ENCODE measurements at regions not wholly inside any gene's neighbourhood (a gene's known extent, or its start where the extent isn't known, plus 50 kb on each side); places are given as distances from the start of the nearest gene placed in this dataset.

- no peaks in the 10 kb centered on the region for H3K4me1 ChIP-seq (ENCODE audit: low read depth)
- H3K4me3 ChIP-seq, result no peak overlapping the region
- ATAC-seq (no peak), DNase-seq (no peak)
- no peak for TF ChIP-seq CTCF (IDR thresholded peaks at IDR 0.05)
- no peaks in the 10 kb centered on the region for H3K9me3 ChIP-seq
- intact Hi-C loops (cut with DNase I, micrococcal nuclease), result no loop called here
- H3K36me3 ChIP-seq (ENCODE audit: low read depth), result no peaks in the 10 kb centered on the region
Measured at GRCh38 chr18:65547046-65547445, 203.8 kb upstream of the CDH7 start.

DNA sequence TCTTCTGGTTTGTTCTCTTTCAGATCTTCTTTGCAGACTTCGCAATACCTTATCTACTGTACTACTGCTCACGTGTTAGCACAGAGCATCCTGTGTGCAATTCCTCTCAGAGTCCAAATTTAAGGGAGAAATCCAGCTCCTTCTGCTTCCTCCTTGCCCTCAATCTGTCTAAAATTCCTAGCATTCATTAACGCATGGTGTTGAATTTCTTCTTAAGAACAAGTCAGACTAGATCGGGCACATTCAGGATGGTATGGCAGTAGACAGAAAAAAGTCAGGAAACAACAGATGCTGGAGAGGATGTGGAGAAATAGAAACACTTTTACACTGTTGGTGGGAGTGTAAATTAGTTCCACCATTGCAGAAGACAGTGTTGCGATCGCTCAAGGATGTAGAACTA, 206.1 kb upstream of the CDH7 start:
- intact Hi-C loops (cut with DNase I, micrococcal nuclease), result no loop called here
- no peak for DNase-seq

DNA sequence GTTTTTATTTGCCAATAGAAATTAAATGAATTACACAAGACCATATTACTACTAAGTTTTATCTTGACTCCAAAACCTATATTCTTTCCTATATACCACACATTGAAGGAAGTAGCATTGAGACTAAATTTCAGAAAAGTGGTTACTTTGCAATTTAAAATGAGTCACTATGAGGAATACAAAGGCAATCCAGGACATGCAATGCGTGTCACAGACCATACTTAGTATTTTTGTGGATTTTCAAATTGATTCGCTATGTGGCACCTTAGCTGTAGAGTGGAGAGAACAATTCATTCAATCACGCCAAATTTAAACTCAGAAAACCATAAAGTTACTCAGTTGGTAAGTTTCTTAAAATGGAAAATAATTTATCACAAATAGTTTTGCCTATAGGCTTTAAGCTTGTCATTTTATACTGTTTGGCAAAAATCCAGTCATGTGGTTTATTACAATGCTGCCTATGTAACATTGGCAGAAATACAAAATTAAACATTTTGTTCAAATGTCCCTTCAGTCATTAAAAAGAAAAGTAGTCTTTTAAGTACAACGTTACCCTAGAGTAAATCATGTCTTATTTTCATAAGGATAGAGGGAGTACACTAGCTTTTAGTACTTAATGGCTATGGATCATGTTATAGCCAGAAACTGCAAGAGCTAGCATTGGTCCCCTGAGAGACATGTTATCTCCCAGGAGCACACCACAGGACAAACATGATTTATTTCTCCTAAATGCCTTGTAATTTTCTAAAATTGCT, 222.8 kb upstream of the CDH7 start:
- ATAC-seq, result no peak
- no peak for TF ChIP-seq CTCF (IDR thresholded peaks at IDR 0.05)
- no peak for DNase-seq
- Histone ChIP-seq H3K36me3 (ENCODE audit: low read depth) (no peaks in the 10 kb centered on the region), H3K9me3 (no peaks in the 10 kb centered on the region), H3K4me3 (no peak overlapping the region), H3K4me1 (ENCODE audit: low read depth) (no peaks in the 10 kb centered on the region)
- intact Hi-C loops (cut with DNase I, micrococcal nuclease), result no loop called here

More for the DNA sequence above, 206.1 kb upstream of the CDH7 start:
- TF ChIP-seq CTCF (IDR thresholded peaks at IDR 0.05), result no peak
- no peaks in the 10 kb centered on the region for H3K4me1 ChIP-seq (ENCODE audit: low read depth)
- ATAC-seq, result no peak
- H3K36me3 ChIP-seq (ENCODE audit: low read depth), result no peaks in the 10 kb centered on the region
- H3K9me3 ChIP-seq, result no peaks in the 10 kb centered on the region
- H3K4me3 ChIP-seq, result no peak overlapping the region

DNA sequence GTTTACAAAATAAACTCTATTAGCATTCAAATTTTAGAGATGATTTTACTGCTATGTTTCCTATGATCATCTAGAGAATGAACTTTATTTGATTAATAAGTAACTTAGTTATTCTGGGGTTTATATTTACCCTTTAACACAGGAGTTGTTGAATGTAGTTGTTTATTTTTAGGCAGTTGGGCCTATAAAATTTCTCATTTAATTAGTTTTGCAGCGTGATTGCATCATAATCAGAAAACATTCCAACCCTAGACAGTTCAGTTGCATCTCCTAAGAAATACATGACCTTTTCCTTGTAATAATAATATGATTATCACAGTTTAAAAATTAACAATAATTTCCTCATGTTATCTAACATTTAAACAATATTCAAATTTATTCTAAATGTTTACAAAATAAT, 224.7 kb upstream of the CDH7 start:
- Histone ChIP-seq H3K36me3 (ENCODE audit: low read depth) (no peaks in the 10 kb centered on the region), H3K4me3 (no peak overlapping the region), H3K4me1 (ENCODE audit: low read depth) (no peaks in the 10 kb centered on the region), H3K9me3 (no peaks in the 10 kb centered on the region)
- intact Hi-C loops (cut with DNase I, micrococcal nuclease), result no loop called here
- no peak for TF ChIP-seq CTCF (IDR thresholded peaks at IDR 0.05)
- ATAC-seq (no peak), DNase-seq (no peak)

- no peaks in the 10 kb centered on the region for H3K9me3 ChIP-seq
- DNase-seq (no peak), ATAC-seq (no peak)
- intact Hi-C loops (cut with DNase I, micrococcal nuclease), result no loop called here
- TF ChIP-seq CTCF (IDR thresholded peaks at IDR 0.05), result no peak
- H3K4me1 ChIP-seq (ENCODE audit: low read depth), result no peaks in the 10 kb centered on the region
- no peak overlapping the region for H3K4me3 ChIP-seq
- no peaks in the 10 kb centered on the region for H3K36me3 ChIP-seq (ENCODE audit: low read depth)
Measured at GRCh38 chr18:65523461-65523860, 227.4 kb upstream of the CDH7 start.

DNA sequence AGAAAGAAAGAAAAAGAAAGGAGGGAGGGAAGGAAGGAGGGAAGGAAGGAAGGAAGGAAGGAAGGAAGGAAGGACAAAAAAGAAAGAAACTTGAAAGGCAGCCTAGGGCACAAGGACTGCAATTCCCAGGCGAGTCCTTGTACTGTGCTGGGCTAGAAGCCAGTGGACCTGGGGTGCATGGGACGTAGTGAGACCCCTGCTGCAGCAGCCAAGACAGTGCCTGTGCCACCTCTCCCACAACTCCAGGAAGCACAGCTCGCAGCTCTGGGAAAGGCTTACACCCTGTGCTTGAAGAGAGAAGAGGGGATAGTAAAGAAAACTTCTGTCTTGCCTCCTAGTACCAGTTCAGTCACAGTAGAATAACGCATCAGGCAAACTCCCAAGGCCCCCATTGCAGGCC, 227.9 kb upstream of the CDH7 start:
- no peaks in the 10 kb centered on the region for H3K4me1 ChIP-seq (ENCODE audit: low read depth)
- no peaks in the 10 kb centered on the region for H3K36me3 ChIP-seq (ENCODE audit: low read depth)
- no peak overlapping the region for H3K4me3 ChIP-seq
- intact Hi-C loops (cut with DNase I, micrococcal nuclease), result no loop called here
- TF ChIP-seq CTCF (IDR thresholded peaks at IDR 0.05), result no peak
- no peak for ATAC-seq
- no peak for DNase-seq
- no peaks in the 10 kb centered on the region for H3K9me3 ChIP-seq

Data from mucosa of descending colon (tissue), 3 donors.